OCI-LY7 (cell line): ENCODE measurements at regions not wholly inside any gene's neighbourhood (a gene's known extent, or its start where the extent isn't known, plus 50 kb on each side); places are given as distances from the start of the nearest gene placed in this dataset.

ENCODE experiments used
- BruUV-seq: library from RNA; stranded (reverse); fragments of 400-500 nt; replicated peaks from 2 replicates; lab custom pipeline; 2021; lab: Mats Ljungman, UMichigan
- CTCF ChIA-PET: fragments of 300-600 bp; sonication (Branson Sonifier 250); formaldehyde crosslinking; loops from one replicate; lab custom pipeline; 2022; ENCODE audit warnings: antibody characterized with exemption; ENCODE audit not compliant: unreplicated experiment; lab: Charles Lee
- POLR2A ChIA-PET: fragments of 300-600 bp; sonication (Branson Sonifier 250); formaldehyde crosslinking; loops from one replicate; lab custom pipeline; 2022; ENCODE audit warnings: antibody characterized with exemption; lab: Charles Lee
- DNase-seq: peaks from one replicate; pipeline ENCODE4 v3.0.0-alpha.2; 2015; ENCODE audit warnings: low spot score
- H2AFZ ChIP-seq: fragments of 200-600 bp; sonication (generic), shearing (Covaris generic); 2 replicates; pipeline ENCODE4 v1.6.1; 2014; ENCODE audit warnings: mild to moderate bottlenecking, antibody characterized with exemption, low read length, moderate library complexity
- H3K27ac ChIP-seq: fragments of 200-600 bp; sonication (generic); 2 replicates; pipeline ENCODE4 v1.5.1; 2014; ENCODE audit warnings: mixed run types, low read depth, mild to moderate bottlenecking, moderate library complexity, low read length, inconsistent platforms; ENCODE audit not compliant: poor library complexity, severe bottlenecking
- H3K36me3 ChIP-seq: fragments of 200-600 bp; sonication (generic); 2 replicates; pipeline ENCODE4 v1.6.1; 2014; ENCODE audit warnings: mild to moderate bottlenecking, antibody characterized with exemption, low read length, moderate library complexity, mixed read lengths; ENCODE audit not compliant: insufficient read depth
- H3K4me1 ChIP-seq: fragments of 200-600 bp; sonication (generic); 2 replicates; pipeline ENCODE4 v1.5.1; 2014; ENCODE audit warnings: mild to moderate bottlenecking, low read length; ENCODE audit not compliant: insufficient read depth, poor library complexity, severe bottlenecking
- H3K4me2 ChIP-seq: fragments of 200-600 bp; sonication (generic); 2 replicates; pipeline ENCODE4 v1.6.1; 2014; ENCODE audit warnings: mild to moderate bottlenecking, low read length
- H3K4me3 ChIP-seq: fragments of 200-600 bp; sonication (generic); 2 replicates; pipeline ENCODE4 v1.5.1; 2014; ENCODE audit warnings: mild to moderate bottlenecking, low read depth, low read length; ENCODE audit not compliant: poor library complexity, severe bottlenecking
- H3K79me2 ChIP-seq: fragments of 200-600 bp; sonication (generic); 2 replicates; pipeline ENCODE4 v1.6.1; 2016; ENCODE audit warnings: low read depth, mild to moderate bottlenecking, low read length, moderate library complexity, mixed read lengths; ENCODE audit not compliant: insufficient read depth
- H3K9me2 ChIP-seq: fragments of 200-600 bp; sonication (generic); 2 replicates; pipeline ENCODE4 v1.6.1; 2016; ENCODE audit warnings: mild to moderate bottlenecking, low read length, mixed read lengths; ENCODE audit not compliant: insufficient read depth
- H3K9me3 ChIP-seq: fragments of 200-600 bp; sonication (generic); 2 replicates; pipeline ENCODE4 v1.6.1; 2014; ENCODE audit warnings: mild to moderate bottlenecking, mixed run types, low read length, mixed read lengths
- H4K20me1 ChIP-seq: fragments of 200-600 bp; sonication (generic); 2 replicates; pipeline ENCODE4 v1.6.1; 2014; ENCODE audit warnings: mild to moderate bottlenecking, antibody characterized with exemption, low read length, moderate library complexity, mixed read lengths; ENCODE audit not compliant: insufficient read depth
- CTCF ChIP-seq: fragments of 200-600 bp; sonication (generic); conservative IDR thresholded peaks from 2 replicates; pipeline ENCODE4 v1.5.1; 2014; ENCODE audit warnings: mild to moderate bottlenecking, antibody characterized with exemption, low read length, moderate library complexity, mixed read lengths
- EZH2phosphoT487 ChIP-seq: fragments of 200-600 bp; sonication (generic); IDR thresholded peaks from 2 replicates; pipeline ENCODE4 v1.6.1; 2018; ENCODE audit warnings: low read depth, borderline replicate concordance, mild to moderate bottlenecking, mixed run types, antibody characterized with exemption, low read length, moderate library complexity, mixed read lengths
- intact Hi-C: fragments of 100-400 bp; cut with micrococcal nuclease; formaldehyde crosslinking; loops from one replicate; pipeline ENCODE4 v1.10.0; 2022; ENCODE audit not compliant: unreplicated experiment

GRCh38 chr18:49708662-49709346 is 104.5 kb downstream of the ACAA2 start:
- POLR2A ChIA-PET, result no interaction called here
- H3K9me2 ChIP-seq, result no peaks in the 10 kb centered on the region
- H3K9me3 ChIP-seq, result no peaks in the 10 kb centered on the region
- no TSS peak for BruUV-seq
- no peaks in the 10 kb centered on the region for H3K79me2 ChIP-seq
- no peak overlapping the region for H3K4me2 ChIP-seq
- CTCF ChIA-PET, result no interaction called here
- no peak overlapping the region for H3K4me3 ChIP-seq
- no peaks in the 10 kb centered on the region for H4K20me1 ChIP-seq
- no peaks in the 10 kb centered on the region for H3K4me1 ChIP-seq
- TF ChIP-seq CTCF (no peak), EZH2phosphoT487 (no peak)
- no peak overlapping the region for H3K27ac ChIP-seq
- no peak for DNase-seq
- intact Hi-C loops, result no loop called here
- no peaks in the 10 kb centered on the region for H3K36me3 ChIP-seq
- H2AFZ ChIP-seq, result no peak overlapping the region

- H4K20me1 ChIP-seq, result no peaks in the 10 kb centered on the region
- H3K4me1 ChIP-seq, result no peaks in the 10 kb centered on the region
- no peaks in the 10 kb centered on the region for H3K36me3 ChIP-seq
- DNase-seq, result no peak
- H3K4me2 ChIP-seq, result no peak overlapping the region
- no peak overlapping the region for H2AFZ ChIP-seq
- no peak overlapping the region for H3K27ac ChIP-seq
- no peaks in the 10 kb centered on the region for H3K9me3 ChIP-seq
- intact Hi-C loops, result no loop called here
- H3K4me3 ChIP-seq, result no peak overlapping the region
- H3K9me2 ChIP-seq, result no peaks in the 10 kb centered on the region
- no peaks in the 10 kb centered on the region for H3K79me2 ChIP-seq
- ChIA-PET CTCF (no interaction called here), POLR2A (interaction anchor here (0.6 kb wide), 1 partner anchor 242 kb away, joined by 3 read pairs; no protein-coding TSS in a partner anchor)
- TF ChIP-seq CTCF, result no peak
- no peak for TF ChIP-seq EZH2phosphoT487
- BruUV-seq, result no TSS peak
Measured at GRCh38 chr18:49707599-49707998, 105.7 kb downstream of the ACAA2 start.

- no peaks in the 10 kb centered on the region for H4K20me1 ChIP-seq
- H3K79me2 ChIP-seq, result no peaks in the 10 kb centered on the region
- no peak overlapping the region for H3K4me2 ChIP-seq
- POLR2A ChIA-PET, result no interaction called here
- CTCF ChIA-PET, result no interaction called here
- intact Hi-C loops, result no loop called here
- no peak overlapping the region for H3K27ac ChIP-seq
- BruUV-seq, result no TSS peak
- H3K9me2 ChIP-seq, result no peaks in the 10 kb centered on the region
- H3K4me3 ChIP-seq, result no peak overlapping the region
- no peak for TF ChIP-seq CTCF
- no peak for TF ChIP-seq EZH2phosphoT487
- no peaks in the 10 kb centered on the region for H3K9me3 ChIP-seq
- H2AFZ ChIP-seq, result no peak overlapping the region
- no peaks in the 10 kb centered on the region for H3K4me1 ChIP-seq
- DNase-seq, result no peak
- no peaks in the 10 kb centered on the region for H3K36me3 ChIP-seq
Measured at GRCh38 chr18:49704334-49704733, 109.0 kb downstream of the ACAA2 start.
